ENCODE measurements at regions not wholly inside any gene's neighbourhood (a gene's known extent, or its start where the extent isn't known, plus 50 kb on each side); places are given as distances from the start of the nearest gene placed in this dataset.

GRCh38 chr17:73694491-73694890, 50.2 kb upstream of the SDK2 start:
- no peak overlapping the region for H3K27ac Mint-ChIP-seq
- ChIA-PET CTCF (no interaction called here), POLR2A (no interaction called here)
- no peaks in the 10 kb centered on the region for H3K9me3 Mint-ChIP-seq
- H3K4me1 Mint-ChIP-seq = no peaks in the 10 kb centered on the region
- no peak for TF ChIP-seq CTCF (IDR thresholded peaks at IDR 0.05)
- no peak overlapping the region for H3K4me3 Mint-ChIP-seq
- ATAC-seq (ENCODE audit: low read depth) (no peak), DNase-seq (no peak)
- no peaks in the 10 kb centered on the region for H3K36me3 Mint-ChIP-seq (ENCODE audit: low read depth)
- H3K27me3 Mint-ChIP-seq = peaks cover 12% of the 10 kb centered on the region
- intact Hi-C loops (cut with micrococcal nuclease) = no loop called here

- Mint-ChIP-seq H3K36me3 (ENCODE audit: low read depth) (no peaks in the 10 kb centered on the region), H3K4me1 (no peaks in the 10 kb centered on the region), H3K27ac (no peak overlapping the region), H3K9me3 (no peaks in the 10 kb centered on the region), H3K27me3 (peaks cover 9% of the 10 kb centered on the region), H3K4me3 (no peak overlapping the region)
- no peak for DNase-seq
- no peak for TF ChIP-seq CTCF (IDR thresholded peaks at IDR 0.05)
- no peak for ATAC-seq (ENCODE audit: low read depth)
- ChIA-PET CTCF (interaction anchor here (0.7 kb wide), 1 partner anchor 15 kb away, joined by 3 read pairs; no protein-coding TSS in a partner anchor), POLR2A (no interaction called here)
- intact Hi-C loops (cut with micrococcal nuclease) = no loop called here
Measured at GRCh38 chr17:73695035-73695738, 50.9 kb upstream of the SDK2 start.

- H3K4me1 Mint-ChIP-seq = no peaks in the 10 kb centered on the region
- no peak for ATAC-seq (ENCODE audit: low read depth)
- H3K4me3 Mint-ChIP-seq = no peak overlapping the region
- no peaks in the 10 kb centered on the region for H3K36me3 Mint-ChIP-seq (ENCODE audit: low read depth)
- H3K27me3 Mint-ChIP-seq = peaks cover 8% of the 10 kb centered on the region
- no peak for TF ChIP-seq CTCF (IDR thresholded peaks at IDR 0.05)
- DNase-seq = no peak
- intact Hi-C loops (cut with micrococcal nuclease) = no loop called here
- POLR2A ChIA-PET = no interaction called here
- no peaks in the 10 kb centered on the region for H3K9me3 Mint-ChIP-seq
- CTCF ChIA-PET = no interaction called here
- H3K27ac Mint-ChIP-seq = no peak overlapping the region
Measured at GRCh38 chr17:73696251-73696650, 52.0 kb upstream of the SDK2 start.

- no peaks in the 10 kb centered on the region for H3K9me3 Mint-ChIP-seq
- ATAC-seq (ENCODE audit: low read depth) (no peak), DNase-seq (no peak)
- no peak overlapping the region for H3K4me3 Mint-ChIP-seq
- intact Hi-C loops (cut with micrococcal nuclease) = no loop called here
- ChIA-PET CTCF (no interaction called here), POLR2A (no interaction called here)
- no peak for TF ChIP-seq CTCF (IDR thresholded peaks at IDR 0.05)
- H3K4me1 Mint-ChIP-seq = no peaks in the 10 kb centered on the region
- no peak overlapping the region for H3K27ac Mint-ChIP-seq
- peaks cover 5% of the 10 kb centered on the region for H3K27me3 Mint-ChIP-seq
- H3K36me3 Mint-ChIP-seq (ENCODE audit: low read depth) = no peaks in the 10 kb centered on the region
Measured at GRCh38 chr17:73697872-73698271, 53.6 kb upstream of the SDK2 start.

GRCh38 chr17:73698966-73699365, 54.7 kb upstream of the SDK2 start:
- DNase-seq (no peak), ATAC-seq (ENCODE audit: low read depth) (no peak)
- intact Hi-C loops (cut with micrococcal nuclease) = no loop called here
- no peaks in the 10 kb centered on the region for H3K4me1 Mint-ChIP-seq
- no peak overlapping the region for H3K27ac Mint-ChIP-seq
- H3K4me3 Mint-ChIP-seq = no peak overlapping the region
- no peak for TF ChIP-seq CTCF (IDR thresholded peaks at IDR 0.05)
- H3K27me3 Mint-ChIP-seq = no peaks in the 10 kb centered on the region
- ChIA-PET CTCF (no interaction called here), POLR2A (no interaction called here)
- H3K36me3 Mint-ChIP-seq (ENCODE audit: low read depth) = no peaks in the 10 kb centered on the region
- H3K9me3 Mint-ChIP-seq = no peaks in the 10 kb centered on the region
